Kidney epithelial cell (primary cell): ENCODE measurements at regions not wholly inside any gene's neighbourhood (a gene's known extent, or its start where the extent isn't known, plus 50 kb on each side); places are given as distances from the start of the nearest gene placed in this dataset.

Experiments
- DNase-seq: peaks from one replicate; pipeline ENCODE4 v3.0.0-alpha.2; 2010; ENCODE audit warnings: low read depth
- H3K27me3 ChIP-seq: 2 replicates; pipeline ENCODE4 v1.6.0; 2011; ENCODE audit warnings: low read length; ENCODE audit not compliant: control insufficient read depth, insufficient read depth
- H3K36me3 ChIP-seq: 2 replicates; pipeline ENCODE4 v1.5.1; 2011; ENCODE audit warnings: low read length; ENCODE audit not compliant: control insufficient read depth, insufficient read depth
- H3K4me3 ChIP-seq: 2 replicates; pipeline ENCODE4 v1.5.1; 2011; ENCODE audit warnings: low read depth, mild to moderate bottlenecking, control low read depth, low read length
- TF ChIP-seq, protein P1 (sequence below): IDR thresholded peaks from 2 replicates; pipeline ENCODE4 v1.5.1; 2011; ENCODE audit warnings: mild to moderate bottlenecking, moderate library complexity, low read length, control low read depth, inconsistent platforms; ENCODE audit not compliant: insufficient read depth, poor library complexity, severe bottlenecking

GRCh38 chr1:80059940-80060339 lies 1053.4 kb upstream of the ADGRL4 start:
- TF ChIP-seq, protein P1, sequence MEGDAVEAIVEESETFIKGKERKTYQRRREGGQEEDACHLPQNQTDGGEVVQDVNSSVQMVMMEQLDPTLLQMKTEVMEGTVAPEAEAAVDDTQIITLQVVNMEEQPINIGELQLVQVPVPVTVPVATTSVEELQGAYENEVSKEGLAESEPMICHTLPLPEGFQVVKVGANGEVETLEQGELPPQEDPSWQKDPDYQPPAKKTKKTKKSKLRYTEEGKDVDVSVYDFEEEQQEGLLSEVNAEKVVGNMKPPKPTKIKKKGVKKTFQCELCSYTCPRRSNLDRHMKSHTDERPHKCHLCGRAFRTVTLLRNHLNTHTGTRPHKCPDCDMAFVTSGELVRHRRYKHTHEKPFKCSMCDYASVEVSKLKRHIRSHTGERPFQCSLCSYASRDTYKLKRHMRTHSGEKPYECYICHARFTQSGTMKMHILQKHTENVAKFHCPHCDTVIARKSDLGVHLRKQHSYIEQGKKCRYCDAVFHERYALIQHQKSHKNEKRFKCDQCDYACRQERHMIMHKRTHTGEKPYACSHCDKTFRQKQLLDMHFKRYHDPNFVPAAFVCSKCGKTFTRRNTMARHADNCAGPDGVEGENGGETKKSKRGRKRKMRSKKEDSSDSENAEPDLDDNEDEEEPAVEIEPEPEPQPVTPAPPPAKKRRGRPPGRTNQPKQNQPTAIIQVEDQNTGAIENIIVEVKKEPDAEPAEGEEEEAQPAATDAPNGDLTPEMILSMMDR, result no peak
- Histone ChIP-seq H3K36me3 (no peaks in the 10 kb centered on the region), H3K4me3 (no peak overlapping the region), H3K27me3 (no peaks in the 10 kb centered on the region)
- no peak for DNase-seq

DNA sequence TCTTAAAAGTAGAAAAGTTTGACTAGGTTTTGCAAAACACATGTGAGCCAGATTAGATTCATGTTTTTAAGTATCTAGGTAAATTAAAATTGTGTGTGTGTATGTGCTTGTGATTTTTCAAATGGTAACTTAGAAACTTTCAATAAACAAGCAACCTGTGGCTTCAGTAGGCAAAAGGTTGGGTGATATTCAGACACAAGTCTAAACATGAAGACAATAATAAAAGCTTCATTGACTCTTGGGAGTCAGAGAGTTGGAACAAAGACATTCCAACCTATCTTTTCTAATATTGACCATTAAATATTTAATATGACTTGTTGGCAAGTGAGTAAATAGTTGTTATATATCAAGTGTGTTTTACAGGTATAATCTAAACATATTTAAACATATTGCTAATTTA lies 1049.6 kb upstream of the ADGRL4 start:
- no peak for DNase-seq
- Histone ChIP-seq H3K27me3 (no peaks in the 10 kb centered on the region), H3K4me3 (no peak overlapping the region), H3K36me3 (no peaks in the 10 kb centered on the region)
- TF ChIP-seq, protein P1, result no peak

DNA sequence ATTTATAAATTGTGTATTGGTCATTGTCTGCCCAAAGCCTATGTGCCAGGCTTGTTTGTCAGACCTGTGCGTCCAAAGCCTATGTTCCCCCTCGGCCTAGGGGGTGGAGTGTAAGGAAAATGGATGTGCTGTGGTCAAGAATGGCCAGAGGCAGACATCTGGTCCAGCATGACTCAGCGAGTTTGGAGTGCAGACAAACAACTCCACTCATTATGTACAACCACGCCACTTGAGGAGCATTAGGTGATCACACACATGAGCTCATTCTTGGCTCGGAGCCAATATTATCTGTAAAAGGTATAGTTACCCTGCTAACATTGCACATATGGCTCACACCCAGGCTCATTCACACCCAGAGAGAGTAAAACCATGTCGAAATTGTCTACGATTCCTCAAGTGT lies 1047.6 kb upstream of the ADGRL4 start:
- TF ChIP-seq, protein P1, result no peak
- Histone ChIP-seq H3K27me3 (no peaks in the 10 kb centered on the region), H3K4me3 (no peak overlapping the region), H3K36me3 (no peaks in the 10 kb centered on the region)
- DNase-seq, result peak; percentile 60

- Histone ChIP-seq H3K27me3 (no peaks in the 10 kb centered on the region), H3K36me3 (no peaks in the 10 kb centered on the region), H3K4me3 (no peak overlapping the region)
- TF ChIP-seq, protein P1, result no peak
- no peak for DNase-seq
These were observed 1047.1 kb upstream of the ADGRL4 start for GRCh38 chr1:80053613-80054012.

GRCh38 chr1:80050523-80050922 lies 1044.0 kb upstream of the ADGRL4 start:
- Histone ChIP-seq H3K27me3 (no peaks in the 10 kb centered on the region), H3K4me3 (no peak overlapping the region), H3K36me3 (no peaks in the 10 kb centered on the region)
- TF ChIP-seq, protein P1, result no peak
- DNase-seq, result no peak

DNA sequence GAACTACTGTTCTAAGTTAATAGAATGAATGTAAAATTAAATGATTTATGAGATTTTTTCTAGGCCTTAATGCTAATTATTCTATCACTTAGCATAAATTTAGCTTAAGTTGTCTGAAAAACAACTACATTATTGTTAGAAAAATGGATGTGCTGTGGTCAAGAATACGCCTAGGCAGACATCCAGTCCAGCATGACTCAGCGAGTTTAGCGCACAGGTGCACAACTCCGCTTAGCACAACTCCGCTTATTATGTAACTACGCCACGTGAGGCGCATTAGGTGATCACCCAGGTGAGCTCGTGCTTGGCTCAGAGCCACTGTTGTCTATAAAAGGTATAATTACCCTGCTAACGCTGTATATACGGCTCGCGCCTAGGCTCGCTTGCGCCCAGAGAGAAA lies 1043.6 kb upstream of the ADGRL4 start:
- no peak overlapping the region for H3K4me3 ChIP-seq
- no peaks in the 10 kb centered on the region for H3K27me3 ChIP-seq
- TF ChIP-seq, protein P1, result no peak
- no peak for DNase-seq
- no peaks in the 10 kb centered on the region for H3K36me3 ChIP-seq
